ENCODE measurements at regions not wholly inside any gene's neighbourhood (a gene's known extent, or its start where the extent isn't known, plus 50 kb on each side); places are given as distances from the start of the nearest gene placed in this dataset.

DNA sequence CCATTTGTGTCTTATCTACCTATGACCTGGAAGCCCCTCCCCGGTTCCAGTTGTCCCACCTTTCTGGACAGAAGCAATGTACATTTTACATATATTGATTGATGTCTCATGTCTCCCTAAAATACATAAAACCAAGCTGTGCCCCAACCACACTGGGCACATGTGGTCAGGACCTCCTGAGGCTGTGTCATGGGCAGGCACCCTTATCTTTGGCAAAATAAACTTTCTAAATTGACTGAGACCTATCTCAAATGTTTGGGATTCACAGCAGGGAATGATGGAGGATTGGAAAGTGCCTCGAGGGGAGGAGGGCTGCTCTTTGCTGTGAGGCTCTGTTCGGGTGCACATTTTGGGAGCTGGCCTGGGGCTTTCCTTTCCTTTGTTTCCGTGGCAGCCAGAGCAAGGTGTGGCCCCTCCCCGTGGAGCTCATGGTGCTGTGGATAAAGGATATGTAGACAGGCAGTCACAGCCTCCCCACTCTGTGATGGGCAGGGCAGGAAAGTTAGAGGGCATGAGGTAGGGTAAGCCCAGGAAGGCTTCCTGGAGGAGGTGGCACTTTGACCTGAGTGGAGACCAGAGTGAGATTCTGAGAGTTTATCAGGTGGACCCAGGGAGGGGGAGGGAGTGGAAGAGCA lies 615.6 kb downstream of the TBC1D22A start:
- no peak for DNase-seq

DNA sequence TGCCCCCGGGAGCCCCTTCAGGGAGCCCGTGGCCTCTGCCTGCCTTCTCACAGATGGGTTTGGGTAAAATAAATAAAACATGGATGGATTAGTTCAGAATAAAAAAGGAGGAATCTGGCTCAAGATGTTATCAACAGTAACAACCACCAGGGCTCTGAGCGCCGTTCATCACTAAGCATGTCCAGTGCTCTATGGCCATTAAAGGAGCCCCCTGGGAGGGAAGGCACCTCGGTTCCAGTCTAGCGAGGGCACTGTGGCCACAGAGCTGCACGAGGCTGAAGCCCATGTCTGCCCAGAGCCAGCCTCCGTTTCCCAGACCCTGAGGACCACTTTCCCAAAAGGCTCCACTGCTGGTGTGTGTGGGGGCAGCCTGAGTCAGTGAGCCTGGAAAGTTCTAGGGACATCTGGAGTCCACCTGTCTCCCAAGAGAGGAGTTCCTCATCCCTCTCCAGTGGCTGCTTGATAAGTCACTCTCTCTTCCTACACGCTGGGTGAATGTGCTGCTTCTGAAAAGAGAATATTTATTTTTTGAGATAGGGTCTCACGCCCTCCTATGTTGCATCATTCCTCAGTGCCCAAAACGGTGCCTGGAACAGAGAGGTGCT lies 614.6 kb downstream of the TBC1D22A start:
- no peak for DNase-seq

- no peak for DNase-seq
Measured at GRCh38 chr22:47376322-47376700, 613.9 kb downstream of the TBC1D22A start.

GRCh38 chr22:47375621-47376321 lies 613.3 kb downstream of the TBC1D22A start:
- DNase-seq, result no peak

DNA sequence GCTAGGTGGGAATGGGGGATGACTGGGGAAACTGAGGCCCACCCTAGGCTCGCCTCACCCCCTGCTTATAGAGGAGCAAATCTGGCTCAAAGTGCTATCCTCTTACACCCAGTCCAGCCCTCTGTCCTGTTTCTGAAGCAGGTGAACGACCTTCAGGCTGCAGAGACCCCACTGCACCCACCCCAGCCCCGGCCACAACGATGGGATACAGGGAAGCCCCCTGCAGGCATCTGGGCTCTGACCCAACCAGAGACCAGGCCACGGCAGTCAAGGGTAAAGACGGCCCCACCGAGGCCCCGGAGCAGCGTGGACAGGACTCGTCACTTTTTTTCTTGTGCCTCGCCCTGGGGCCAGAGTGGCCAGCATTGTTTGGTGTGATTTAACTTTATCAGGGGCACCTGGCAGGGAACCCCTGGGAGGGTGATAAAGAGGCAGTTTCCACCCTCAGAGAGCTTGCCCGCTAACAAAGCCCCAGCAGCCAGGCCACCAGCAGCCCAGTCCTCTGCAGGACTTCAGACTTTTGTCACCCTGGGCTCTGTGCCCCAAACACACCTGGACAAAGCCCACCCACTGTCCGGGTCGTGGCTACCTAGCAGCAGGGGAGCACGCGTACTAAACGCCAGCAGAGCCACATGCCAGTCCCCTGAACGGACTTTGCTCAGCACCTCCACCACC lies 612.6 kb downstream of the TBC1D22A start:
- DNase-seq, result no peak

DNA sequence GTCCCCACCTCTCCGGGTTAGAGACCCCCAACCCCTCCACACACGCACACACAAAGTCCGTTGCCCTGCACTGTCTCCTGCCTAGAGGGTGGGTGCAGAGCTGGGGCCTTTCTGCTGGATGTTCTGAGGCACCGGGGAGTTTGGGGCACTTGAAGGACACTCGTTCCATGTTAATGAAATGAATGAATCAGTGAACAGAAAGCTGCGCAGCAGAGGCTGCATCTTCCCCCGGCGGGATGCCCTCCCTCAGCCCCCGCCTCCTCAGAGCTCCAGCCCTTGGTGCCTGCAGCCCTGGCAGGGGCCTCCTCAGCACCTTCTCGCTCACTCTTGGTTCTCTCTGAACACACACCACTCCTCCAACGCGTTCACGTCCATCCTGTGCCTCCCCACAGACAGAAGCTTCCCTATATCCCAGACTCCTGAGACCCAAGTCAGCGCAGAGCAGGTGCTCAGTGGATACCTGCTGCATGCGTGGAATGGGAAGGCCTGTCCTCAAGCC lies 611.9 kb downstream of the TBC1D22A start:
- no peak for DNase-seq

DNA sequence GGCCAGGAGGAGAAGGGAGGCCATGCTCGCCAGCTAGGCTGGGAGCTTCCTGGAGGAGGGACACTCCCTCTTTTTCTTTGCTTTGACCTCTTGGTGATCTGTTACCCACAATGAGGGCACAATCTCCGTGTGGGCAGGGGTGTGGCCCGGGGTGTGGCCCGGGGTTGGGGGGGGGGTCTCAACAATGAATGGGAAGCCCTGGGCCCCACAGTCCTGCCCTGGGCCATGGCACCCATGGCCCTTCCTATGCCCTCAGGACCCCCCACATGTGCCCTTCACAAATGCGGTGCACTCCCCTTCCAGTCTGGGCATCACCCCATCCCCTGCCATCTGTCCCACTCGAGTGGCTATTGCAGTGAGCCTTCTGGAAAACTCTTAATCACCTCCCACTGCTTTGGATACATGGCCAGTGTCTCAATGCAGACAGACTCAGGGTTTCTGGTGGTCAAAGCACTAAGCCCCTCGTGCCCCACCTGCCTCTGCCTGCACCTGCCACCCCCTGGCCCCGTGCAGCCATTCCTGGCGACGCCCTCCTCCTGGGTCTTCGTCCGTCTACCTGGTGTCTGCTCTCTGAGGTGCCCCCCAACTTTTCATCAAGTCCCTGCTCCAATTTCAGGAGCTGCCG lies 611.3 kb downstream of the TBC1D22A start:
- DNase-seq, result no peak

- no peak for DNase-seq
Measured at GRCh38 chr22:47372596-47373385, 610.3 kb downstream of the TBC1D22A start.

- DNase-seq, result no peak
Measured at GRCh38 chr22:47372111-47372581, 609.7 kb downstream of the TBC1D22A start.

GRCh38 chr22:47371263-47372090 lies 609.0 kb downstream of the TBC1D22A start:
- DNase-seq, result no peak

DNA sequence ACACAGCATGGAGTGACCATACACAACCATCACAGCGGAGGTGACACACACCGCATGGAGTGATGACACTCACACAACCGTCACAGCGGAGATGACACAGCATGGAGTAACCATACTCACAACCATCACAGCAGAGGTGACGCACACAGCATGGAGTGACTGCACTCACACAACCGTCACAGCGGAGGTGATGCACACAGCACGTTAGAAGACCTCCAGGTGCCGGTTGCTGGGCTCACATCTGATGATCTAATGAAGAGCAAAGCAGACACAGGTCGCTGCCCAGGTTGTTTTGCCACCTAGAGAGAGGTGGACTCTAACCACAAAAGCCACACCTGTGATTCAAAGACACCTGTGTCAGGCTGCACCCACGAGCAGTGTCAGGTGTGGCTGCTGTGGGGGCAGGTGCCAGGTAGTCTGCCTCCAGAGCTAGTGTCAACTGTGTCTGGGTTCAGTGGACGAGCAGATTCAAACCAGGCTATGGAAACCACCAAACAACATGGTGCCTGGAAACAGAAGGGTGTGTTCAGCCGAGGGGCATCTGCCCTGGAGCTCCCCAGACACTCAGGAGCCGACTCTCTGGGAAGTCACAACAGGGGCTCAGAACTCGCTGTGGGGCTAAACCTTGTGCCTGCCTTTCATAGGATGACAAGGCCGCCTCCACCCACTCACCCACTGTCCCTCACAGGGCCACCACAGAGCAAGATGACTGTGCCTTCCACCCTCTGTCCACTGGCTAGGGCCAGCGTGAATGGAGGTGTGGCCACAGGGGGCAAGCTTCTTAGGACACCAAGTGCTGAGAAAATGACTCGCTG lies 608.2 kb downstream of the TBC1D22A start:
- DNase-seq, result no peak

GRCh38 chr22:47369431-47370015 lies 607.1 kb downstream of the TBC1D22A start:
- DNase-seq, result no peak

DNA sequence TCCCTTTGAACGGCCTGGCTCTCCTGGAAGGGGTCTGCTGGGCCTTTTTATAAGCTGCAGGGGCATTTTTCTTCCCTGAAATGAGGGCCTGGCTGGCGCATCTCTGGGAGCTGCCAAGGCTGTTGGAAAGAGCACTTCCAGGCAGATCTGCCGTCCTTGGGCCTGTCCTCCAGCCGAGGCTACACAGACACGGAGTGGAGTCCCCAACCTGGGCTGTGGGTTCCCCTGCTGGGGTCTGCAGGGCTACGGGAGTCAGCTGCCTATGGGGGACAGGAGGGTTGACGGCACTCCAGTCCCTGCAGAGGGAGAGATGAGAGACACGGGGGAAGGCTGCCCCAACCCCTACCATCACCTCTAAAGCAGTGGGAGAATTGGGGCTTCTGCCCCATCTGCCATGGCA lies 606.6 kb downstream of the TBC1D22A start:
- no peak for DNase-seq

DNA sequence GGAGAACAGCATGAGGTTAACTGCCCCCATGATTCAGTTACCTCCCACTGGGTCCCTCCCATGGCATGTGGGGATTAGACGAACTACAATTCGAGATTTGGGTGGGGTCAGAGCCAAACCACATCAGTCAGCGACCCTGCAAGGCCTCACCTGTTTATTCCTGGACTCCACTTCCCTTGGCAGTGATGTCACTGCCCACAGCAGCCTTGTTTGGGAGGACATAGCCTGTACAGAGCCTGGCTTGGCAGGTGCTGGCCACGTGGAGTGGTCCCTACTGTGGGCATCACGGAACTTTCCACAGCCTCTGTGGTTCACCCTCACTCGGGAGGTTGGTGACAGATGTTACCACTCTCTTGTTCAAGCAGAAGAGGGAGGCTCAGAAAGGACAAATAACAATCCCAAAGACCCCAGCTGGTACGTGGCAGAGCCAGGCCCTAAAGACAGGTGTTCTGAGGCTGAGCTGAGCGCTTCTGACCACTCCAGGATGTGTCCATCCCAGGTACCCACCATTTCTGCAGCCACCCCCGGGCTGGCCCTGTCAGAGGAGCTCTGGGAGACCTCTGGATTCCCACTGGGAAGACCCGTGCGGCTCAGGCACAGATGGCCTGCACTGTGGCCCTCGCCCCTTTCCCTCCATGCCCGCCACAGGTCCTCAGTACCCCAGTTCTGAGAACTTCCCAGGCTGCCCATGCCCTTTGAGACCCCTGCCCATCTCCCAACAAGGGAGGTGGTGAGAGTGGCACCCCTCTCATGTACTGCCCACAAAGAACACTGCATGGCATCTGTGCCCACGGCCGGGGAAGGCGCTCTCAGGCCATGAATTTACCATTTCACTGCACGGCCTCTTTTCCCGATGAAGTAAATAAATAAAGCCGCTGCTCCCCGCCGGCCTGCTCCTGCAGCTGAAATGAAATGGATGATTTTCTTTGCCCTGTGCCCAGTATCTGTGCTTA lies 605.8 kb downstream of the TBC1D22A start:
- no peak for DNase-seq

DNA sequence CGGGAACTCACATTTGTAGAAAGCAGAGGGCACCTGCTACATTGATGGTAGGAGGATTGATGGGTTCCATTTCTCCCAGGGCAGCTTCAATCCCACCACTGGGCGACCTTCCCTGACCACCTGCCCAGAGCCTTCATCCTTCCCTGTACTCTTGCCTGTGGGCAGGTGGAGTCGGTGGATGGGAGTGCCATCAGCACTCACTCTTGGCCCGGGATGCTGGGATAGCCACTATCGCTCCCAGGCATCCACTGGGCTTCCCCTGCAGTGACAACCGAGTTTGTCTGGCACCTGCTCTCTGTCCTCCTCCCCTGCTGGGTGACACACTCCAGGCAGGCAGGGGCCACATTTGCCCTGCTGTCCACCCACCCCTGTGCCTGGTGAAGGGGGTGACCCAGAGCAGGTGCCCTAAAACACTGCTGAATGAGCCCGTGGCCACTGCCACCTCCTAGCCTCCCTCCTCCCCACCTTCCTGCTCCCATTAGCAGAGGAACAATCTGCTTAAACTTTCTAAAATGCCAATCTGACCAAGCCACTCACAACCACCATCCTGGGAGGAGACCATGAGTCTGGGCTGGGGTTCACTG lies 604.7 kb downstream of the TBC1D22A start:
- DNase-seq, result no peak

DNA sequence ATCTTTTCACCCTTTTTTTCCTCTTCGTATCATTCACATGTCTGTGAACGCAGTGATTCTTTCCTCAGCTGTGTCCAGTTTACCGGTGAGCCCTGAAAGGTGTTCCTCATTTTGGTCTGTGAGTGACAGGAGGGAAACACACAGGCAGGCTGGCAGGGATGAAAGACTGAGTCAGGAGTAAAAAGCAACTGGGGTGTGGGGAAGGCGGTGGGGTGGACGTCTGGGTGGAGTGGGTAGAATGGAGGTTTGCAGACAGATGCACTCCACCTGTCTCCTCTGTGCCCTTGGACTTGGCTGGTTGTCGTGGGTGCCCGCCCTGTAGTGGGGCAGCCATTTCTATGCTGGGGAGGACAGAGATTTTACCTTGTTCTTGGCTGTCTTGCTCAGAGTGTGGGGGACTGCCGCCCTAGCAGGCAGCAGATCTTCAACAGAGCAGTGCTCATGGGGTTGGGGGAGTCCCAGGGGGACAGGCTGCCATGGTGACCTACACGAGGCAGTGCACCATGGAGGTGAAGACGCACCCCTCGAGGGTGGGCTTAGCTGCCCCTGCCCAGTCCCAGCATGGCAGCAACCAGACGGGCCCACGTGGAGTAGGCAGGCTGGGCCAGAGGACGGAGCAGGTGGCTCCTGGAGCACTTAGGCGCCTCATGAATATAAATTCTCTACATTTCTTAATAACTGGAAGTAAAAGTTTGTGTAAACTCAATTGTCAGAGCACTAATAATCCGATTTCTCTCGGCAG lies 603.7 kb downstream of the TBC1D22A start:
- DNase-seq, result no peak

DNA sequence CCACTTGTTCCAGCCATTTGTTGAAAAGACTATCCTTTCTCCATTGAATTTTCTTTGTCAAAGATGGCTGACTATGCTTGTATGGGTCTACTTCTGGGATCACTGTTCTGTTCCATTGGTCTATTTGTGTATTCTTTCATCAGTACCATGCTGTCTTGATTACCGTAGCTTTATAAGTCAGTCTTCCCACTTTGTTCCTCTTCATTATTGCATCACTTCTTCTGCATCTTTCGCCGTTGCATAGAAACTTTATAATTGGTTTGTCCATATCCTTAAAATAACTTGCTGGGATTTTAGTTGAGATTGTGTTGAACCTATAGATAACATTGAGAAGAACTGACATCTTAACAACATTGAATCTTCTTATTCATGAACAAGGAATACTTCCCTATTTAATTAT lies 598.8 kb downstream of the TBC1D22A start:
- no peak for DNase-seq

DNA sequence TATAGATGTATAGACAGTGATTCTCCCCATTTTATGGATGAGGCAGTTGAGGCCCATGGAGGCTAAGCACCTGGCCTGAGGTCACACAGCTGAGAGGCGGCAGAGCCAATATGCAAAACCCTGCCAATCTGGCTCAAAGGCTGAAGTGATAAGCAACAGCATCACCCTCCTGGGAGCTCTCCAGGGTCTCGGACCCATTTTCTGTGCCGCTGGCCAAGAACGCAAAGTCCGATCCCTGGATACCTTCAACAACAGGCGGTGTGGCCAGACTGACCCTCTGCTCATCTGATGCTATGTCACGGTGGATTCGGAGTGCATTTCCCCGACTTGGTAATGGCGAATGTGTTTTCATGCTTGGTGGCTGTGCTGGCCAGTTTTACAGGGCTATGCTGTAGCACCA lies 595.0 kb downstream of the TBC1D22A start:
- no peak for DNase-seq
